Activated CD4-positive, alpha-beta T cell treated with anti-CD3 and anti-CD28 coated beads, Interleukin-10, Interleukin-2, amounts not matched to agents 100 ng/mL and 50 ng/mL, durations not matched to agents 16 hours and 8 hours (primary cell): ENCODE measurements at regions not wholly inside any gene's neighbourhood (a gene's known extent, or its start where the extent isn't known, plus 50 kb on each side); places are given as distances from the start of the nearest gene placed in this dataset.

ENCODE experiments used
- DNase-seq: peaks from one replicate; pipeline ENCODE4 v3.0.0-alpha.2; 2020

- DNase-seq: no peak
Observed at GRCh38 chr11:45517171-45517770, 148.2 kb downstream of the CHST1 start.

GRCh38 chr11:45513821-45514340 is 151.5 kb downstream of the CHST1 start:
- no peak for DNase-seq

DNA sequence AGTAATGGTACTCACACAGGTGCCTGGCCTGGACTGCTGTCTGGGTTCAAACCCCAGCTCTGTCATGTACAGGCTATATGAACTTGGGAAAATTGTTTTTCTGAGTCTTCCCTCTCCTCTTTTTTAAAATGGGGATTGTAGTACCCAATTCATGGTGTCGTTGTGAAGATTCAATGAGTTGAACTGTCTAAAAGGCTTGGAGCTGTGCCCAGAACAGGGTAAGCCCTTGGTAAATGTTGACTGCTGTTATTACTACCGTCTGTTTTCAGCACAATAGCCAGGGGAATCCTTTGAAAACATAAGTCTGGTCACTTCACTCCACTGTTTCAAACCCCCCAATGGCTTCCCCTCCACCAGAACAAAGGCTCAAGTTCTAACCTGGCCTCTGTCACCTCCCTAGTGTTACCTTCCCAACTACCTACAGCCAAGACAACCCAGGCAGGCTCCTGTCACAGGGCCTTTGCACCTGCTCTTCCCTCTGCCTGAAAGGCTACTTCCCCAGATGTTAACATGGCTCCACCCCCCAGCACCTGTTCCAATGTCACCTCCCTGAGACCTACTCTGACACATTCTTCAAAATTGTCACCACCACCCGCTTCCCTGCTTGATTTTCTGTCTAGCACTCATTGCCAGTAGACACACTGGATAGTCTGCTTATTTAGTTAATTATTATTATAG is 152.8 kb downstream of the CHST1 start:
- DNase-seq: no peak

GRCh38 chr11:45511566-45511965 is 153.9 kb downstream of the CHST1 start:
- DNase-seq: no peak

DNA sequence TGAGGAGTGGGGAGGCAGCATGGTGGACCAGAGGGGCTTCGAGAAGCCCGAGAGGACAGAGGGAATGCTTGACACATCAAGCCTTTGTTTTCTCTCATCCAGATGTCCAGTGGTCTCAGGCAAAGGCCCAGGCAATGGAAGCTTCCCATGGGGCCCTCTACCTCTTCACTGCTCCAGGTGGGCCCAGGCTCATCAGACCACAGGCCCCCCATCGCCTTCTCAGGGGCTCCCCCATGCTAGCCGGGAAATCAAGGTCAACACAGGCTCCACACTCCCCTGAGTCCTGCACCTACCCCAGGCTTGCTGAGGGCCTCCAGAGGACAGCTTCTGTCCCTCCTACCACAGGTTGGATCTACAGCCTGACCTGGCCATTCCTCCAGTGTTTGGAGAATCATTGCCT is 157.5 kb downstream of the CHST1 start:
- DNase-seq: no peak

DNA sequence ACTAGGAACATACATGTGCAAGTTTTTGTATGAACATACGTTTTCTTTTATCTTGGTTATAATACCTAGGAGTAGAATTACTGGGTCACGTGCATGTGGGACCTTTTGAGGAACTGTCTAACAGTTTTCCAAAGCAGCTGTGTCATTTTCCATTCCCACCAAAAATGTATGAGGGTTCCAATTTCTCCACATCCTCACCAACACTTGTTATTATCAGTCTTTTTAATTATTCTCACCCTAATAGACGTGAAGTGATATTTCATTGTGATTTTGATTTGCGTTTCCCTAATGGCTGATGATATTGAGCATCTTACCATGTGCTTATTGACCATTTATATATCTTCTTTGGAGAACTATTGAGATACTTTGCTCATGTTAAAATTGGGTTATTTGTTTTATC is 162.1 kb downstream of the CHST1 start:
- no peak for DNase-seq

DNA sequence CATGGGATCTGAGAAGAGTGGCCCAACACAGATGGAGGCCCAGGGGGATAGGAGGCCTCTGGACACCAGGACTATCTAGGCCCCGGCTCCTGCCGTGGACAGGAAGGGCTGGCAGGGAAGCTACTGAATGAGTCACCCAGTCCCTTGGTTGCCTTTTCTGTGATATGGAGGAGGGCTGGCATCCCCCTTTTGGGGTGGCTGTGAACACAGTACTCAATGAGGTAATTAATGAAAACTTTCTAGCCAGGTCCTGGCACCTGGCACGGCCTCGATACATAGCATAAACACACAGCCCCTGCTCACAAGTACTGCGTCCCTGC is 163.2 kb downstream of the CHST1 start:
- no peak for DNase-seq

DNA sequence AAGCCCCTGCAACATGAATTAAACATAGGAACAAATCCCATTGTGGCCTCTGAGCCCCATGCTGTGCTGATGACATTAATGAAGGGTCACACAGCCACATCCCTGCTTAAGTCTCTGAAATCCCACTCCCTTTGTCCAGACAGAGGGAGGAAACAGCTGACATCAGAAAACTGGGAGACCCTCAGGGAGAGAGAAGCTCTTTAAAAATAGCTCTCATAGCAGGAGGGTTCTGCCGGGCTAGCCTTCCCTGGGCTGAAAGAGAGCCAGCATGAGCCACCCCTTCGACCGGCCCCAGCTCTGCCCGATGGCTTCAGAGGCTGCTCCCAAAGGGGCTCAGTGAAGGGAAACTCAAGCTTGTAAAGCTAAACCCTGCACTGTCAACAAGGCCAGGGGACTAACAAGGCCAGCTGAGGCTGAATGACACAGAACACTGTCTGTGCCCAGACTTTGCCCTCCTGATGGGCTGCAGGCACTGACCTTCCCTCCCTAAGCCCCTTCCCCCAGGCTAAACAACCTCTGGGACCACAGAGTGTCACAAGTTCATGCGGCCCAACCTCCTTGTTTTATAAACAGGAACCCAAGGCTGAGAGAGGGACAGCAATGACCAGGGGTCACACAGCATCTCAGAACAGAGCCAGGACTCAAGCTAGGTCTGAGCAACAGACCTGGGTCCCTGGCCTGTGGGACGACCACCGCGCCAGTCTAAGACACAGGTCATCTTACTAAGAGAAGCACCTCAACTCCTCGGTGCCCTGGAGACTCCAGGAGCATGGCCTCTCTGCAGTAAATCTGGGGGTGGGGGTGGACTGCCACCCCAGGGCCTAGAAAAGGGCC is 163.8 kb downstream of the CHST1 start:
- no peak for DNase-seq

DNA sequence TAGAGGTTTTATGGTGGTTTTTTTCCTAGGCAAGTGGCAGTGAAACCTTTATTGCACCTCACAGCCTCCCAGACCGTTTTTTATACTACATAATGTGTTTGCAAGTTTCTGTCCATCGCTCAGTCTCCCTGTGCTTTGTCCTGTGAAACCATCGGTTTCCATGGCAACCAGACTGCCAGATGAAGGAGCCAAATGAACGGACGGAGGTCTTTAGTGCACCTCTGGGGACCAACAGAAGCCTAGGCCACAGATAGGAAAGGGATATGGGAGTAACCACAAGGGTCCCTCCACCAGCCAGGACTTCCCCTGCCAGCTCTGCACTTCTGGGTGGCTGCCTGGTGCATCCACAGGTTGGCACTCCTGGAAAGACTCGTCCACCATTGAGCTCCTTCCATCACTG is 165.0 kb downstream of the CHST1 start:
- DNase-seq: no peak

DNA sequence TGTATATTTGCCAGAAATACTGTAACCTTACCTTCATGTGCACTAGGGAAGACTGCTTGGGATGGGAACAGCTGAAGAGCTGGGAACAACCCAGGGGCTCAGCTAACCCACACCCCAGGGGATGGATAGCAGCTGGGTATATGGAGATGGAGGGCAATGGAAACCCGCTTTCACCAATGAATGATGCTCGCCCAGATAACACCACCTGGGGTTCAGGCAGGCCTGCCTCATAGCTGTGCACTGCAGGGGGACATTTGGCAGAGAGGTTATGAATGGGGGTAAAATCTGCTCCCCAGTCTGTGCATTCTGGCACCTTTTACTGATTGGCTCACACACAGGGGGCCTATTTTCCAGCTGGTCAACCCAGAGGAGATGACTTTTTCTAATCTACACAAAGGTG is 170.7 kb downstream of the CHST1 start:
- no peak for DNase-seq

DNA sequence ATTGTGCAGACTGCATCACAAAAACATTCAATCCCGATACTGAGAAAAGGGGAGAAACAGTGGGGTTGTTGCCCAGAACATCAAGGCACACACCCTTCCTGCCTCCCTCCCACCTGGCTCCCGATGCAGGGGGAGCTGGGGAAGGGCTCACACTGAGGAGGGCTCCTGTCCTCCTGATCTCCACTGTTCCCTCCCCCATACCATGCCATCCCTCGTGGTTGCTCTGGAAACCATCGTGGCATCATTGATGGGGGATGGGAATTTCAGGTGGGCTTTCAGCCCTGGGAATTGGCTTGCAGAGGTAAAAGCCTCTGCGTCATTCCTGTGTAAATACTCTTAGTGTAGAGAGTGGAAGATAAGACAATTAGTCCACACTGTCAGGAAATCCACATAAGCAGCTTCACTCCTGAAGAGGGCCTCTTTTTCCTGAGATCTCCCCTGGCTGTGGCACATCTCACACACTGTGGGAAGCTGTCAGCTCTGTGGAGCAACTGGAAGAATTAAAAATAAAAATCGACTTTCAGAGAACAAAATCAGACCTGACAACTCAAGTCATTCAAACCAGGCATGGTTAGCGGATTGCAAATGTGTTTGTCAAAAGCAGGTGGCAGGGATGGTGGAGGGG is 176.0 kb downstream of the CHST1 start:
- DNase-seq: no peak

GRCh38 chr11:45486461-45486860 is 179.0 kb downstream of the CHST1 start:
- DNase-seq: no peak

GRCh38 chr11:45485070-45485707 is 180.2 kb downstream of the CHST1 start:
- DNase-seq: no peak

DNA sequence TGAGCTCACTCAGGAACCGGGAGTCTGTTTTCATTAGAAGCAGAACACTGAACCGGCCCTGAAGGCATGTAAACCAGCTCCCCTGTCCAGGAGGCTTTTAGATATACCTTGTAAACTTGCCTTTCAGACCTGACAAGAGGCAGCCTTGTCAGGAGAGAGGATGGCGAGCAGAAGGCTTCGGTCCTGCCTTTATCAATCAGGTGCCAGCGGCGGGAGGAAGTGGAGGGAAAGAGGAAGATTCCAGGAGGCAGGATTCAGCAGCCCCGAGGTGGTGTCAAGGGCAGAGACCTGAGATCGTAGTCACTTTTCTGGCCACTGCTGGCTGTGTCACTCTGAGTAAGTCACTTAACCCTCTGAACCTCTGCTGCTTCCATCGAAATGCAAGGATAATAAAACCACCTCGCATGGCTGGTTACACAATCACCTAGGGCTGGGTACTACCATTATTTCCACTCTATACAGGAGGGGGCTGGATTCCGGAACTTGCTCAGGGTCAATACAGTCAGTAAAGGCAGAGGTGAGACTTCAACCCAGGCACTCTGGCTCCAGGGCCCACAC is 181.0 kb downstream of the CHST1 start:
- no peak for DNase-seq

- DNase-seq: no peak
Observed at GRCh38 chr11:45483416-45483815, 182.0 kb downstream of the CHST1 start.

DNA sequence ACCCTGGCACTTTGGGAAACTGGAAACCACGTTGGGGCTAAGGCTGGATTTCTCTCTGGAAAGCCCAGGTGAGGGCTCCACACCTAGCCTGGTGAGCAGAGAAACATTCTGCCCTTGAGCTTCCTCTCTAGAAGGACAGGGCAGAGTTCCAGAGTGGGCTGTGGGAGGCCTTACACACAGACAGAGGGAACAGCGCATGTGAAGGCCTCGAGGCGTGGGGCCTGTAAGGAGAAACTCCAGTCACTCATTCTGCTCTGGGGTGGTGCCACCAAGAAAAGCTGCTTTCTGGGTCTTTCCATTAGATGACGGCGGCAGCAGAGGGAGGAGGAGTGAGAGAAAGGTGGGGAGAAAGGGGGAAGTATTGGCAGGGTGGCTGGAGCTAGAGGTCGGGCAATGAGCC is 183.1 kb downstream of the CHST1 start:
- DNase-seq: no peak

DNA sequence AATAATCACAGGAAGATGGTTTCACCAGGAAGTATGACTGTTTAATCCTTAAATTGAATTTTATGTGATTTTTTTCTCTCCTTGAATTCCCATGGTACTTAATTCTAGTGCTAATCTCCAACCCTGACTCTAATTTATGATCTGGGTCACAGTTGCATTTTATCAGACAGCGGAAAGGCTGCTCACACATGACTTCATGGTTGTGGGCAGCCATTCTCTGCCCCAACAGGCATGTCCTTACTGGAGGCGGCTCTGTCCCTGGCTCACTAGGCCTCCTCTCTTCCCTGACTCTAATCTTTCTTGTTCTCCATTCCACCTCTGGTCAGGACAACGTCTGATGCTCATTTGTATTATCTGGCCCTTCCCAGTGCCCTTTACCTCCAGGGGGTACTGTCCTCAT is 184.4 kb downstream of the CHST1 start:
- DNase-seq: no peak

GRCh38 chr11:45477588-45477987 is 187.8 kb downstream of the CHST1 start:
- no peak for DNase-seq

GRCh38 chr11:45476126-45476525 is 189.3 kb downstream of the CHST1 start:
- no peak for DNase-seq

- no peak for DNase-seq
Observed at GRCh38 chr11:45475173-45475572, 189.0 kb upstream of the SYT13 start.

DNA sequence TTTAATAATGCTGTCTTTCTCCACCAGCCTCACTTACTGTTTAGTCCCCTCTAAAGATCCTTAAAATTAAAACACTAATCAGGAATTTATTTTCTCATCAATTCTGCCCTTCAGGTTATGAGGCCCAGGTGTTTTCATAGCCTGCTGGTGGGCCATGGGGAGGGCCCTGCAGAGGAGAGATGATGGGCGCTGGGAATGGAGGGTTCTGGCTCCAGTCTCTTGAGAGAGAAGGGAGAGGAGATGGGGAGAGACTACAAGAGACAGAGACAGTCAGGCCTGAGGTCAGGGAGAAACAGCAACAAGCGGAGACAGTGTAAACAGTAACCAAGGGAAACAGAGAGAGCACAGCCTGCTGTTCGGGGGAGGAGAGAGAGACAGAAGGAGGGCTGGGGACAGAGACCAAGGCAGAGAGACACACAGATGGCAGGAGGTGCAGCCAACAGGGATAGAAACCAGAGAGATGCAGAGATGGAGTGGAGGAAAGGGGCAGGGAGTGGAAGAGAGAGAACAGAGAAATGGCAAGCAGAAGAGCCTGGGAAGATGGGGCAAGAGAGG is 187.3 kb upstream of the SYT13 start:
- DNase-seq: no peak

DNA sequence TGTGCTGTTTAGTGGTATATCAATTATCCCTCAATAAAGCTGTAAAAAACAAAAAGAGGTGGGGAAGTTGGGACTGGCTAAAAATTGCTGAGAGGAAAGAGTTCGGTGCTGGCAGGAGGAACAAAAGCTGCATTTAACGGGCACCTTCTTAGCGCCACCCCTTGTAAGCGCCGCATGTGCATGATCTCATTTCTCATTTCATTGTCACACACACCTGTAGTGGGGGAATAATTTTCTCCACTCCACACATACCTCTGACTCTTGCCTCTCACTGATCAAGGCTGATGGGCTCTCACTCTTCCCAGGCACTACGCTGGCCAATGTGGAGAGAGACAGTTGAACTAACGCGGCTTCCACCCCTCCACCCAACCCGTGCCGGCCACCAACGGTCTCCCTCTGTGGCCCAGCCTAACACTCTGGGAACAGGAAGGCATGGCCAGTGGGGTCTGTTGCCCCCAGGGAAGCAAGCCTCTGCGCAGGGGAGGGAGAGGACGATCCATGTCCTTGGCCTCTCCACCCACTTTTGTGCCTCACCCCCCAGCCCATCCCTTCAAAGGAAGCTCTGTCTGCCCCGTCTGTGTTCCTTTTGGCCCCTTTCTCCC is 186.7 kb upstream of the SYT13 start:
- DNase-seq: no peak
